ENCODE measurements at regions not wholly inside any gene's neighbourhood (a gene's known extent, or its start where the extent isn't known, plus 50 kb on each side); places are given as distances from the start of the nearest gene placed in this dataset.

GRCh38 chr18:66317243-66318090, 286.4 kb downstream of the CDH19 start:
- Histone ChIP-seq H3K27me3 (no peaks in the 10 kb centered on the region), H3K9me3 (no peaks in the 10 kb centered on the region), H3K27ac (no peak overlapping the region), H3K4me3 (no peak overlapping the region), H3K36me3 (no peaks in the 10 kb centered on the region), H3K4me1 (no peaks in the 10 kb centered on the region)
- DNase-seq = no peak
- no peak for TF ChIP-seq CTCF (IDR thresholded peaks at IDR 0.05)
- TF ChIP-seq POLR2A (IDR thresholded peaks at IDR 0.05) = no peak
- intact Hi-C loops (cut with DNase I) = no loop called here
- 35% methylated on average over 1 of the region's 1 CpG for WGBS (ENCODE audit: insufficient coverage, low coverage, low lambda C conversion rate, missing lambda C conversion rate)
- no peak for ATAC-seq

DNA sequence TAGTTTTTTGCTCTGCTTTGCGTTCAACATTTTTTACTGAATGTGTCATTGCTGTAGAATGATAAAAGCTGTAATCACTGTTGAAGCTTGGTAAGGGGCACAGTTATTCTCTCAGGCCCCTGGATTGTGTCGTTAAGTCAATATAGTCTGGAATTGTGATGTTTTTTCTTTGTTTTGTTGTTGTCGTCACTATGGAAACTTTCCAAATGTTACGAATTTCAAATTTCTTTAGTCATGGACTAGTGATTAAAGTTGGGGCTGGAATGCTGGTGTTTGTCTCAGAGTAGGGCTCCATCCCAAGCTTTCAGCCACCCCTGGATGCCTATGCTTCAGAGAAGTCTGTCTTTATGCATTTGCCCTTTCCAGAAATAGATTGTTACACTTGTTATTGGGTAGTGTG, 287.2 kb downstream of the CDH19 start:
- 36% methylated on average over 4 of the region's 4 CpGs for WGBS (ENCODE audit: insufficient coverage, low coverage, low lambda C conversion rate, missing lambda C conversion rate)

GRCh38 chr18:66300141-66300540, 303.7 kb downstream of the CDH19 start:
- ATAC-seq (no peak), DNase-seq (no peak)
- WGBS (ENCODE audit: insufficient coverage, low coverage, low lambda C conversion rate, missing lambda C conversion rate) = 64% methylated on average over 5 of the region's 5 CpGs
- Histone ChIP-seq H3K27me3 (no peaks in the 10 kb centered on the region), H3K4me1 (no peaks in the 10 kb centered on the region), H3K4me3 (no peak overlapping the region), H3K36me3 (no peaks in the 10 kb centered on the region), H3K9me3 (no peaks in the 10 kb centered on the region), H3K27ac (no peak overlapping the region)
- TF ChIP-seq CTCF (IDR thresholded peaks at IDR 0.05) (no peak), POLR2A (IDR thresholded peaks at IDR 0.05) (no peak)
- intact Hi-C loops (cut with DNase I) = no loop called here

More for the DNA sequence above, 287.2 kb downstream of the CDH19 start:
- Histone ChIP-seq H3K4me1 (no peaks in the 10 kb centered on the region), H3K36me3 (no peaks in the 10 kb centered on the region), H3K27me3 (no peaks in the 10 kb centered on the region), H3K4me3 (no peak overlapping the region), H3K9me3 (no peaks in the 10 kb centered on the region), H3K27ac (no peak overlapping the region)
- intact Hi-C loops (cut with DNase I) = no loop called here
- TF ChIP-seq CTCF (IDR thresholded peaks at IDR 0.05) = no peak
- no peak for TF ChIP-seq POLR2A (IDR thresholded peaks at IDR 0.05)
- DNase-seq (no peak), ATAC-seq (no peak)

DNA sequence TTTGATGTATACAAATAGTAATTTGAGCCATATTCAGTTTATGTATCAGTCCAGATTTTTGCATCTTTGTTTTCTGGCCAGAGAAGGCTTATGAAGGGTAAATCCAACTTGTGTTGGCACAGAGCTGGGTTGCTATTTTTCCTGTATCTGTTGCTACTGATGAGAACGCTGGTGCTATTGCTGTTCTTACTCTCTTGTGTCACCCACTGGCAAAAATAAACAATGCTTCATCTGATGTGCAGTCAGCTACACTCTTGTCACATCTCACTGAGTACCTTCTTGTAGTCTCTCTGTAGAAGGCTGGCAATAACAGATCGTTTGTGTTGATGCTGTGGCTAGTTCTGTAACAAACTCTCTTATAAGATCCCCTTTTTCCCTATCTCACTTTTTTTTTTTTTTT, 323.4 kb downstream of the CDH19 start:
- intact Hi-C loops (cut with DNase I) = no loop called here
- Histone ChIP-seq H3K4me3 (no peak overlapping the region), H3K27me3 (no peaks in the 10 kb centered on the region), H3K4me1 (no peaks in the 10 kb centered on the region), H3K9me3 (no peaks in the 10 kb centered on the region), H3K27ac (no peak overlapping the region), H3K36me3 (no peaks in the 10 kb centered on the region)
- 11% methylated on average over 2 of the region's 2 CpGs for WGBS (ENCODE audit: insufficient coverage, low coverage, low lambda C conversion rate, missing lambda C conversion rate)
- TF ChIP-seq CTCF (IDR thresholded peaks at IDR 0.05) (no peak), POLR2A (IDR thresholded peaks at IDR 0.05) (no peak)
- DNase-seq (no peak), ATAC-seq (no peak)
